HG03565 (cell line): ENCODE measurements at regions not wholly inside any gene's neighbourhood (a gene's known extent, or its start where the extent isn't known, plus 50 kb on each side); places are given as distances from the start of the nearest gene placed in this dataset.
A peak's percentile ranks its signal among the peaks of the same experiment; 100 is the strongest.
"Not testable (repeated sequence)": the region's sequence is repeated elsewhere in the genome, so short reads cannot be mapped to it uniquely, and the experiment has no call there.

Source experiments
- ATAC-seq: cut with Tn5 transposase; IDR thresholded peaks from one replicate; pipeline ENCODE4 v1.9.1; 2021; ENCODE audit warnings: mild to moderate bottlenecking, moderate library complexity; ENCODE audit not compliant: unreplicated experiment

DNA sequence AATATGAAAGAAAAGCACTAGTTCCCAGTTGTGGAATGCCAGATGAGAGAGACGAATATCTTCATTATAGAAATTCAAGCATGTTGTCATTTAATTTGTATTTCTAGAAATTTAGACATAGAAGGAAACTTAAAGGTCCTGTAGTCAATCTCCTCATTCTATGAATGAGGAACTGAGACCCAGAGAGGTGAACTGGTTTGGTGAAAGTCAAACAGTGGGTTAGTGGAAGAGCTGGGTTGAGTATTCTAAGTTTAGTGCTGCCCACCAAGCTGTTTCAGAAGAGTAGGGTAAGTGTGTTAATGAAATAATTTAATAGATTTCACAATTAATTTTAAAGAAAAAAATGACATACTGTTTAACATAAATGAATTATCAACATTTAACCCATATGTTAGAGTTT is 655.2 kb downstream of the FAM133A start:
- ATAC-seq, result no peak

DNA sequence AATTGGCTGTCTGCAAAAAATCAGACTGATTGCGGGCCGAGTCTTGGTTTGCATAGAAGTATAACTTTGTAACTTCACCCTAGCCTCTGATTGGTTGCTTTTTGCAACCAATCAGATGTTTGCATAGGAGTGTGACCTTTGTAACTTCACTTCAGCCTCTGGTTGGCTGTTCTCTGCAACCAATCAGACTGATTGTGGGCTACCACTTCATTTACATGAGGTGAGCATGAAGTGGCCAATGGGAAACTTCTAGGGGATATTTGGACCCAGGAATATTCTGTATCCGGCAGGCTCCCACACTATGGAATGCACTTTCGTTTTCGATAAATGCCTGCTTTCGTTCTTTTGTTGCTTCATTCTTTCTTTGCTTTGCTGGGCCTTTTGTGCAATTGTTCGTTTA is 667.7 kb downstream of the FAM133A start:
- not testable (repeated sequence) for ATAC-seq

DNA sequence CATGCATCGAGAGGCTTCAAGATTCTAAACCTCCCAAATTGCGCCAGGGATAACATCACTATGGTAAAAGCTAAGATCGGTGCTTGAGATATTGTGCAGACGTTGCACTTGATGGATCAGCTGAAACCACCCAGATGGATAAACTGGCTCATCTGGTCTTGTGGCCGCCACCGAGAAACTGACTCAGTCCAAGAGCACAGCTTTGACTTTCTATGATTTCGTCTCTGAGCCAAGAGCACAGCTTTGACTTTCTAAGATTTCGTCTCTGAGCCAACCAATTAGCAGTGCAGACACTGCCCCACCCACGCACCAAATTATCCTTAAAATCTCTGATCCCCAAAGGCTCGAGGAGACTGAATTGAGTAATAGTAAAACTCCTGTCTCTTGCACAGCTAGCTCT is 687.2 kb downstream of the FAM133A start:
- ATAC-seq, result no peak

DNA sequence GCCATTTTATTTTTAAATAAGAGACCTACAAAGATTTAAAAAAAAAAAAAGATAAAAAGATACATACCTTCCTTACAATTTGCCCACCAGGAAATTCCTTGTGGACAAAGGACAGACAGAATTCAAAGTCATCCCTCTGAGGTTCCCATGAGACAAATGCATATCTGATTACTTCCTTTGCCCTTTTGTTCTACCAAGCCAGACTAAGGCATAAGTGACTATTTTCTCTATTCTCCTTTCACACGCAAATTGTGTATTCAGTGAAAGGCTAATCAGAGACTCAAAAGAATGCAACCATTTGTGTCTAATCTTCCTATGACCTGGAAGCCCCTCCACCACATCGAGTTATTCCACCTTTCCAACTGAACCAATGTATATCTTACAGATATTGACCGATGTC is 691.7 kb downstream of the FAM133A start:
- ATAC-seq, result no peak

DNA sequence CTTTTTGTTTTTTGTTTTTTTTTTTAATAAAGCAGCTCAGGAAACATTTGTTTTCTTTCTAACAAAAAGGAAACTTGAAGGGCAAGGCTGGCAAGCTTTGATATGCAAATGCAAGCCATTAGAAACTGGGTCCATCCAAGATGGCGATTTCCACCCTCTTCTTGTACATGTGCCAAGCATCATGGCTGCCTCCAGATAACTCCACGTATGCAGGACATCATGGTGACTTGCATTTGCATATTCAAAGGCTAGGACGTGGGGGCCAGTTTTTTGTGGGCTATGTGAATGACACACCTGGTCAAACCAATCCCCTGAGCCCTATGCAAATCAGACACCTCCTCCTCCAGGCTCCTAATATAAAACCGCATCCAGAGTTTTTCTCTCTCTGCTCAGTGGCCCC is 692.6 kb downstream of the FAM133A start:
- no peak for ATAC-seq

DNA sequence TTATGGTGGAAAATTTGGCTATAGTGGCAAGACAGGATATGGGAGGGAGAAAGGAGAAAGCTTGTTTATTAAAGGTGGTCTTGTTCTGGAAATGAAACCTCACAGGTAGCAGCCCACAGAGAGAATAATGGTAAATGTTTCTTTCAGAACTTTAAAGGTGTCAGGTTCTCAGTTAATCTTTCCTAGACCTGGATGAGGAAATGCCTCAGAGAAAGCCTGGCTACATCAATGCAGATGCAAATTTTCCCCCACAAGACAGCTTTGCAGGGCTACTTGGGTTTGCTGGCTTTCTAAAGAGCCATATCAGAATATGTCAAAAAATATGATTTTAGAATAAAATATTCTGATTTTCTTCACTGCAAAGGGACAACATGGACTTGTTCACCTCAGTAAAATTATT is 715.0 kb downstream of the FAM133A start:
- no peak for ATAC-seq

DNA sequence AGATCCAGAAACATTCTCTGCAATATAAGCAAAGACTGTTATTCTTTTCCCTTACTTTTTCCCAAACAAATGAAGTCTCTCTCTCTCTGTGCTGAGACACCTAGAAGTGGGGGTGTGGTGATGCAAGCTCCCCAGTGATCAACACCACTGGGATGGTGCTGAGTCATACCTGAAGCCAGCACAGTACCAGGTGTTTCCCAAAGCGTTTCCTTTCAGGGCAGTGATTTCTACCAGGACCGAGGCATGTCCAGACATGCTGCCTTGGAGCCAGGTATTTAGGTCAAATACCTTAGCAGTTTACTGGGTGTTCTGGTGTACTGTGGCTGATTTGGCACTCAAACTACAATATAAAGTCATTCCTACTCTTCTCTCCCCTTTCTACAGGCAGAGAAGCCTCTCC is 726.5 kb downstream of the FAM133A start:
- peak; percentile 97 for ATAC-seq

DNA sequence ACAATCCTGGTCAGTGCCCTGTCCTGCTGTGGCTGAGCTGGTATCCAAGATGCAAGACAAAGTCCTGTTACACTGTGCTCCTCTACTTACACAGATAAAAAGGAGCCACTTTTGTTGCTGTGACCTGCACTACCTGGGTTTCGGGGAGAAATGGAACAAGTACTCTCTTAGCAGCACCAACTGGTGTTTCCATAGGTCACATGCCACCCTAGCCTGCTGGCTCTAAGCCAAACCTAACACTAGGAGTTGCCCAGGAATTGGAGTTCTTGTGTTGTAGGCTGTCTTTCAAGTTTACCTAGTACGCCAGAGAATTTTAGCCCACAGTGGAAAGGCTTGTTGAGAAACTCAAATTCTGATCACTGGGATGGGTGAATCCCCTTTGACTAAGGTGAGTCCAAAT is 727.4 kb downstream of the FAM133A start:
- no peak for ATAC-seq

DNA sequence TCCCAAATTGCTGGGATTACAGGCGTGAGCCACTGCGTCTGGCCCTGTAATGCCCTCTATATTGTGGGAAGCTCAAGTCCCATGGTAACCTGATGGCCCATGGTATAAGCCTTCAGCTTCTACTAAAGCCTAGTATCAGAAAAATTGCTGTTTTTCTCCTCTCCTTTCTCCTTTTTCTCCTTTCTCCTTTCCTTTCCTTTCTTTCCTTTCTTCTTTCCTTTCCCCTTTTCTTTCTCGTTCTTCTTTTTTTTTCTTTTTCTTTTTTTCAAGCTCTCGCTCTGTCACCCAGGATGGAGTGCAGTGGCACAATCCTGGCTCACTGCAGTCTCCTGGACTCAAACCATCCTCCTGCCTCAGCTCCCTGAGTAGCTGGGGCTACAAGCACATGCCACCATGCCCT is 740.7 kb downstream of the FAM133A start:
- no peak for ATAC-seq

DNA sequence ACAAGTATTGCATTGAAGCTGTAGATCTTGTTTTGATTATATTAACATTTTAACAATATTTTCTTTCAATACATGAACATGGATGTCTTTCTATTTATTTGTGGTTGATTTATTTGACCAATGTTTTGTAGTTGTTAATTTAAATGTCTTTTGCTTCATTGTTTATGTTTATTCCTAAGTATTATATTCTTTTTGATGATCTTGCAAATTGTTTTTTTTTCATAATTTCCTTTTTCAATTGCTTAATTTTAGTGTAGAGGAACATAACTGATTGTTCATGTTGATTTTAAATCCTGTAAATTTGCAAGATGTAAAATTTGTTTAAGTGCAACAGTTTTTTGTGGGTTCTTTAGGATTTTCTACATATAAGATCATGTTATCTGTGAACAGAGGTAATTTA is 744.1 kb downstream of the FAM133A start:
- no peak for ATAC-seq

DNA sequence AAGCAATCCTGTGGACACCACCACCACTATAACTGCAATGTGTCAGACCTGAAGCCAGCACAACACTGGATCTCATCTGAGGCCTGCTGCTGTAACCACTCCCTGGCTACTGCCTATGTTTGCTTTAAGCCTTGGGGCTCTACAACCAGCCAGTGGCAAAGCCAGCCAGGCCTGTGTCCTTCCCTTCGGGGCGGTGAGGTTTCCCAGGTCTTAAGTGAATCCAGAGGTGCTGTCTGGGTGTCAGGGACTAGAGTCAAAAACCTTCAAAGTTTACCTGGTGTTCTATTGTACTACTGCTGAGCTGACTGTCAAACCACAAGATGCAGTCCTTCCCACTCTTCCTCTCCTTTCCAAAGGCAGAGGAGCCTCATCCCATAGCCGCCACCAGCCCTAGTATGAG is 750.5 kb downstream of the FAM133A start:
- no peak for ATAC-seq

DNA sequence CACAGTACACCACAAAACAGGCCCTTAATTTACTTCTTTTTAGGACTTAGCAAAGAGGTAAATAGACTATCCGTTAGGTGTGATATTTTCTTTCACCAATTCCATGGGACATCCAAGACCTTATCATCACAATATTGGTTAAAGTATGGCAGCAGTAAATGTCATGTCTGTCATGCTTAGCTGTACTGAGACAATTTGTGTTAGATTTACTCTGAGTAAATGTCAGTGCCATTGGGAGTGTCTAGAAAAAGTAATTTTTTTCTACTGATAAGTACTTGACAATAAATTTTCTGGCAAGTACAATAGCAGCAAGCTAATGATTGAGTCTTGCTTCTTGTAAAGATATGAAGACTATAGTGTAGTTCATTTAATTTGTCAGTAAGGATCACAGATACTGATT is 756.1 kb downstream of the FAM133A start:
- ATAC-seq, result no peak

DNA sequence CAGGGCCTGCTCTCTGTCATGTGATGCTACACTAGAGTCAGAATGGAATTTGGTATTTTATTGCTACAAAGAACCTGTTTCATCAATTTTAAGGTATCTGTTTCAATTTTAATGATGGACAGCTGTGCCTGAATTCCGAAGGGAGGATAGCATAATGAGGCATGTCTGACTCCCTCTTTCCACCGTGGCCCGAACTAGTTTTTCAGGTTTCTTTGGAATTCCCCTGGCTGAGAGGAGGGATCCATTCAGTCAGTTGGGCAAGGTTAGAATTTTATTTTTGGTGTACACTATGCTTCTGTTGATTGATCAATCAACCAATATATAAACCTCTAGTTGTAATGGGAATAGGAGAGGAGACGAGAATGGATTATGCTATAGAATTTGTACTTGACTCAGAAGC is 761.8 kb downstream of the FAM133A start:
- ATAC-seq, result no peak

DNA sequence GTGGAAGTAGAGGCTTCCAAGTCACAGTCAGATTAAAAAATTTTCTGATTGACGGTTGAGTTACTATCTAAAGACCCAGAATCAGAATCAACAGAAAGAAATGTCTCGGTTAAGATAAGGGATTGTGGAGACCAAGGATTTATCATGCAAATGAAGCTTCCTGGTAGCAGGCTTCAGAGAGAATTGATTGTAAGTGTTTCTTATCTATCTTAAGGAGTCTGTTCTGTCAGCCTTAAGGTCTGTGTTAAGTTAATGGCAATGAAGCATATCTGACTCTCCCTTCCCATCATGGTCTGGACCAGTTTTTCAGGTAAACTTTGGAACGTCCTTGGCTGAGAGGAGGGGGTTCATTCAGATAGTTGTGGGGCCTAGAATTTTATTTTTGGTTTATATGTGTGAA is 780.2 kb downstream of the FAM133A start:
- no peak for ATAC-seq

DNA sequence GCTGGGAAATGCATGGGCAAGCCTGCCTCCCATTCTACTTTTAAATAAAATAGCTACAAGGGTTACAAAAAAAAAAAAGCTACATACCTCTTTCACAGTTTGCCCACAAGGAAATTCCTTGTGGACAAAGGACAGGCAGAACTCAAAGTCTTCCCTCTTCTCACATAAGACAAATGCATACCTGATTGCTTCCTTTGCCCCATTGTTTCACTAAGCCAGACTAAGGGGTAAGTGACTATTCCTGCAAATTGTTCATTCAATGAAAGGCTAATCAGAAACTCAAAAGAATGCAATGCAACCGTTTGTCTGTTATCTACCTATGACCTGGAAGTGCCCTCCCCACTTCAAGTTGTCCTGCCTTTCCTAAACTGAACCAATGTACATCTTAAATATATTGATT is 780.6 kb downstream of the FAM133A start:
- ATAC-seq, result no peak

DNA sequence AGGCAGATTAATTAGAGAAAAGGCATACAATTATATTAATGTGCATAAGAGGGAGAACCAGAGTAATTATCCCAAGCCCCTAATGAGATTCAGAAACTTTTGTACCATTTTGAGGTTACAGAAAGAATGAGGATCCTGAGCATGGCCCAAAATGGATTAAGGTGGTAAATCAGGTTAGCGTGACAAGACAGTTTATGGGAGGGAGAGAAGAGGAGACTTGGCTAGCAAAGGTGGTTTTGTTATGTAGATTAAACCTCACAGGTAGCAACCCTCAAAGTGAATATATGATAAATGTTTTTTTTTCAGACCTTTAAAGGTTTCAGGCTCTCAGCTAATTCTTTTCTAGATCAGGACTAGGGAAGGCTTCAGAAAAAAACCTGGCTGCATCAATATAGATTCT is 781.8 kb downstream of the FAM133A start:
- no peak for ATAC-seq

DNA sequence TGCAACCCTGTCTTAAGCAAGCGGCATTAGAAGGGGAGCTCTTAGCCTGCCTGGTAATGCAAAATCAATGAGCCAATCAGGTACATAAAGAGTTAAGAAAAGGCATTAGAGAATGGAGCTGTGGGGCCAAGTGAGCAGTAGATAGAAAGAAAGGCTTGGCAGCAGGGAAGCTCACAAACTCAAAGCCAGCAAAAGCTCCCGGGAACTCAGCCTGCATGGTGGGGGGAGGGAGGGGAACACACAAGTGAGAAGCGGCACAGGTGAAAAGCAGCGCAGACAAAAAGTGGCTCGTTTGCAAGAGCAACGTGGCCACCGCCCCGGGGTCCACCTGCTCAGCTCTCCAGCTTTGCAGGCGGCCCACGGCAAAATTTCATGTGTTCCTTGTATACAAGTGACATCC is 818.5 kb downstream of the FAM133A start:
- ATAC-seq, result no peak

DNA sequence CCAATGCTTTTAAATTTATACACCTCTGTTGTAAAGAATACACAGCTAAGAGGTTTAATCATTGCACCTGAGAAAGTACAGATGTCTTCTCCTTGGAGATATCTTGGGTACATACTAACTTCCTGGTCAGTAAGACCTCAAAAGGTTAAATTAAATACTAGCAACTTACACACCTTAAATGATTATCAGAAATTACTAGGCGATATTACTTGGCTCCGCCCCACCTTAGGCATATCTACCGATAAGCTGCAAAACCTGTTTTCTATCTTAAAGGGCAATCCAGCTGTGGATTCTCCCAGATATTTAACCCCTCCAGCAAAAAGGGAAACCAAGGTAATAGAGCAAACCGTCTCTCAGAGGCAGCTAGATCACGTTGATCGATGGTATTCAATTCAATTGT is 819.4 kb downstream of the FAM133A start:
- no peak for ATAC-seq

DNA sequence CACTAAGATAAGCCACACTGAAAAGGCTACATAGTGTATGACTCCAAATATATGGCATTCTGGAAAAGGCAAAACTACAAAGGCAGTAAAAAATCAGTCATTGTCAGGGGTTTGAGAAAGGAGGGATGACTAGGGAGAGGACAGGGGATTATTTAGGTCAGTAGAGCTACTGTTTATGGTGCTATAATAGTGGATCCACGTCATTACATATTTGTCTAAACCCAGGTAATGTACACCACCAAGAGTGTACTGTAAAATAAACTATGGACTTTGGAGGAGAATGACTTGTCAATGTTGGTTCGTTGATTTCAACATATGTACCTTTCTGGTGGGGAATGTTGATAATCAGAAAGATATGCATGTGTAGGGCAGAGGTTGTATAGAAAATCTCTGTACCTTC is 837.6 kb downstream of the FAM133A start:
- no peak for ATAC-seq

DNA sequence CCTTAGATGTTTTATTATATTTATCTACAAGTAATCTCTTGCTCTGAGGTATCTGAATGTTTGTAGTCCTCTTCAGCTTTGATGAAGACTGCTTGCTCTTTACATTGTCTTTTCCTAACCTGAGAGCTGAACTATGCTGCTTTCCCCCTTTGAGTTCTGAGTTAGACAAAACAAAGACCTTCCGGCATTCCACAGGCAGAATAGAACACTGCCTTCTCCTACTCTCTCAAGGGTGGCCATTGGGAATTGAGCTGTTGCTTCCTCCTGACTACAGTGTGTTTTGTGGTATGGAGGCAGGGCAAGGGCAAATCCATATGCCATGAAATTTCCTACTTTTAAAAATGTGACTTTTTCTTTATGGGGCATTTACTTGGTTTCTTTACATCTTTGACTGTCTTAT is 841.0 kb downstream of the FAM133A start:
- ATAC-seq, result no peak

DNA sequence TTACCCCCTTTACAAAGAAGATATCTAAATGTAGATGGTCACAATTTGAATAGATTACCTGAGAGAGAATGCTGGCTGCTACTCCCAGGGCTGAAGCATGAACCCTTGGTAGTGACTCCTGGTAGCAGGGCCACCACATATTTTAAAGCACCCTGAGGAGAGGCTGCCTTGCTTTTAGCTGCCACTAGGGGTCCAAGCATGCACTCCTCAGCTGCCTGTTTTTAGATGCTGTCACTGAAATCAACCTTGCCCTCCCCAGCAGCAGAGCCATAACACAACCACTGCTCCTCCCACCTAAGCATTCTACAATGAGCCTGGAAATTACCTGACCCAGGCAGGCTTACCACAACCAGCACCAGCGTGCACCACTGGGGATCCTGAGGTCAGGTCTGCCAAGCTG is 850.9 kb downstream of the FAM133A start:
- no peak for ATAC-seq

DNA sequence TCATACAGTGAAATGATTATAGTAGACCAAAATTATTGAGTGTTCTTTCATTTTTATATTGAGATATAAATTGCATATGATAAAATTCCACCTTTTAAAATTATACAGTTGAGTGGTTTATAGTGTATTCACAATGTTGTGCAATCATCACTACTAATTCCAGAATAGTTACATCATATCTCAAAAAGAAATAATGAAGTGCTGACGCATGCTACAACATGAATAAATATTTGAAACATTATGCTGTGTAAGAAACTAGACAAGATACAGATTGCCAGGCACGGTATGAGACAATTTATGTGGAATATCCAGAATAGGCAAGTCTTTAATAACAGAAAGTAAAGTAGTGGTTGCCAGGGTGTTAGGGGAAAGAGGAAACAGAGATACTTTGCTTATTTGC is 871.7 kb downstream of the FAM133A start:
- ATAC-seq, result no peak

DNA sequence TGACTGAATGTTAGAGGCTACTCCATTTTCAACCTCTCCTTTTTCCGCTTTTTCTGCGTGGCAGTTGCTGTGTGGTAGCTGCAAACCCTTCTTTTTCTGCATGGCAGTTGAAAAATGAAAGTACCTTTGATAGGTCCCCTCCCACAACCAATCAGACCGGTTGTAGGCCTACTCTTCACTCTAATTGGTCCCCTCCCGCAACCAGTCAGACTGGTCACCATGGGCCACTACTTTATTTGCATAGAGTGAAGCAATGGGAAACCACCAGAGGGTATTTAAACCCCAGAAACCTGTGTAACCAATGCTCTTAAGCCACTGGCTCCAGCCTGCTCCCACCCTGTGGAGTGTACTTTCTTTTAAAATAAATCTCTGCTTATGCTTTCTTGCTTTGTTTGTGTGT is 877.8 kb downstream of the FAM133A start:
- no peak for ATAC-seq

DNA sequence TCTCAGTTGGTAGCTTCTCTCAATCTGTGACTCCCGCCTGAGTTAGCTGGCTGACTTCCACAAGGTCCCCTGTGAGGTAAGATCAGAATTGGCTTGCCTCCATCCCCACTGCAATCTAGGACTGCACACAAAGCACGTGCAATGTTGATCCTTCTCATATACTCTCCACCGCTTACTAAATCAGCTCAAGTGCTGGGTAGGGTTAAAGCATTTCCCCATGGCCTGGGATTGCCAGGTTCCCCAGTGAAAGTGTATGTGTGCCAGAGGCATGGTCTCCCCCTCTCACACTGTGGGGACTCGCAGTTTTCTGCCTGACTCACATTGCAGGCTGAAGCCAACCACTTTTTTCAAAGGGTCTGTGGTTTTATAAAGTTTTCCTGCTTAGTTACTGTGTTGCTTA is 886.9 kb downstream of the FAM133A start:
- no peak for ATAC-seq
